NCI-H524 treated with DMSO at 0.1 percent for 48 hours (cell line): ENCODE measurements at regions not wholly inside any gene's neighbourhood (a gene's known extent, or its start where the extent isn't known, plus 50 kb on each side); places are given as distances from the start of the nearest gene placed in this dataset.
"Not testable (repeated sequence)": the region's sequence is repeated elsewhere in the genome, so short reads cannot be mapped to it uniquely, and the experiment has no call there.

Experiments used
- DNase-seq: peaks from one replicate; lab custom pipeline; 2025; lab: John Stamatoyannopoulos, UW

DNA sequence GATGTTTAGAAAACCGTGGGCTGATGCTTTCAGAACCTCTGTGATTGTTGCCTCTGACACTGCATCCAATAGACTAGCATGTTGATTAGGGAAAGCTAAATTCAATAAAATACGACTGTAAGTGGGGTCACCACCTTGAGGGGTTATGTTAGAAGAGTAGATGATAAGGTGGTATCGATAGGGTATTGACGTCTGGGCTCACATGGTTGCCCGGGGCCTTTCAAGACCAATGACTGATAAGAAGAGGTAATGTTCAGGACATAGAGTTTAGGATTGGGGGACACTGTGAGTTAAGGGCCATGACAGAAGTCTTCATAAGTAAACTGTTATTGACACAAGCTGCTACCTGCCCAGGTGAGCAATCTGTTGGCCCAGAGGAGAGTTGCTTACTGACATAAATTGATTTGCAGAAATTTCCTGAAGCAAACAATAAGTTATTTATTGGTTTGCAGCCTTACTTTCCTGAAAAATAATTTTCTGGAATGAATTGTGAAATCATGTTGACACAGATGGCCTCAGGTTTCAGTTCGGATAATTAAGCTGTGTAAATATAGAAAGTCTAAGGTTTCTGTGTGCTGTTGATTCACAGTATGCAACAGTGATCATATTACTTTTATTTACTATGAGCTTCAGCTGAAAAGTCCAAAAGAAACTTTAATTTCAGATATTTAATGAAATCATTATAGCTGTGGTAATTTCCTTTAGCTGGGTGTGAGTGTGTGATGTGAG, 289.9 kb upstream of the PRSS16 start:
- not testable (repeated sequence) for DNase-seq

GRCh38 chr6:26961236-26961635, 286.3 kb upstream of the PRSS16 start:
- not testable (repeated sequence) for DNase-seq

DNA sequence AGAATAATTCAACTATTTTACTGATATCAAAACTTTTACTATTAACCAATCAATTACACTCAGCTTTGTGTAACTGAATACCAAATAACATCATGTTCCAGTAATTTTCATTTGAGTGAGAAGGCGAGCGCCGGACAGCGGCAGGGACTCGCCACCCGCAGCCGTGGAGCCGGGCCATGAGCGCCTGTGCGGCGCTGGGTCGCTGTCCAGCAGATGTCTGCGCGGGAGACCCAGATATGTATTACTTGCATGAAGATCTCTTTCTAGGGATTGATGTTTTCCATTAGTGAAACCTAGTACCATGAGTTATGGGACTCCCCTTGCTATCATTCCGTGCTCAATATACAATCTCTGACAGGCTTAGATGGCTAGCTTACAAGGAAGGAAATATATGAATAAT, 245.1 kb upstream of the PRSS16 start:
- no peak for DNase-seq

DNA sequence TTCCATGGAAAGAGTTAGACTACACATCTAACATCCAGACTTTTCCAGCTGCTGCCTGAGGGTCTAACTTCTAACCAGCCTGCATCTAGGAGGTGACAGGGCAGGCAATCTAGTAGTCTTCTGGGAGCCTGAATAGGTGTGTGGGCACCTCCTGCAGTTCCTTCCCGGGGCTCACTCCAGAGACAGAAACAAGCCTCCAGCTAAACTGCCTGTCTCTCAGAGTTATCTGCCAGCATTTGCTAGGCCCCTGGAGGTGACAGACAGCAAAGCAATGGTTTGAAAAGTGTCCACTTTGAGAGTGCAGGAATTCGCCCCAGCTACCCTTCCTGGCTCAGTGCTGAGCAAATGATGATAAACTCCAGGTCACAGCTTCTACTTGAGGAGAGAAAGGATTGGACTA, 240.5 kb upstream of the PRSS16 start:
- no peak for DNase-seq

GRCh38 chr6:27008613-27009012, 238.9 kb upstream of the PRSS16 start:
- not testable (repeated sequence) for DNase-seq

DNA sequence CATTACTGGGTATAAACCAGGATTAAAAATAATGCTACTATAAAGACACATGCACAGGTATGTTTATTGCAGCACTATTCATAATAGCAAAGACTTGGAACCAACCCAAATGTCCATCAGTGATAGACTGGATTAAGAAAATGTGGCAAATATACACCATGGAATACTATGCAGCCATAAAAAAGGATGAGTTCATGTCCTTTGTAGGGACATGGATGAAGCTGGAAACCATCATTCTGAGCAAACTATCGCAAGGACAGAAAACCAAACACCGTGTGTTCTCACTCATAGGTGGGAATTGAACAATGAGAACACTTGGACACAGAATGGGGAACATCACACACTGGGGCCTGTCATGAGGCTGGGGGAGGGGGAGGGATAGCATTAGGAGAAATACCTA, 233.4 kb upstream of the PRSS16 start:
- not testable (repeated sequence) for DNase-seq

- no peak for DNase-seq
These were observed 230.8 kb upstream of the PRSS16 start for GRCh38 chr6:27016689-27017088.

- not testable (repeated sequence) for DNase-seq
These were observed 229.1 kb upstream of the PRSS16 start for GRCh38 chr6:27018401-27018800.

- peak; percentile 84 for DNase-seq
These were observed 227.6 kb upstream of the PRSS16 start for GRCh38 chr6:27019651-27020552.

- DNase-seq = no peak
These were observed 227.0 kb upstream of the PRSS16 start for GRCh38 chr6:27020553-27020880.

GRCh38 chr6:27023664-27024063, 223.8 kb upstream of the PRSS16 start:
- DNase-seq = no peak

GRCh38 chr6:27025351-27025750, 222.2 kb upstream of the PRSS16 start:
- no peak for DNase-seq

DNA sequence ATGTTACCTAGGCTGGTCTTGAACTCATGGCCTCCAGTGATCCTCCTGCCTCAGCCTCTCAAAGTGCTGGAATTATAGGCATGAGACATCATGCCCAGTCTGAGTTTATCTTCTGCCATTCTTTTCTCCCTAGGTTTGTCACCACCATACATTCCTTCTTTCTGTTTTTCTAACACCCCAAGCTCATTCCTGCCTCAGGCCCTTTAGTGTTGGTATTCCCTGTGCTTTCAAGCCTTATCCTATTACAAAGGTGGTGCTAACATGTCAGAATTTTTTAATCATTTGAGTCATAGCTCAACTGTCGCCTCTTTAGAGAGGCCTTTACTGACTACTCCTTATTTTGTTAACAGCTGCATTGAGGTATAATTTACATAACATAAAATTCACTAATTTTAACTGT, 221.1 kb upstream of the PRSS16 start:
- DNase-seq = no peak

- DNase-seq = no peak
These were observed 216.2 kb upstream of the PRSS16 start for GRCh38 chr6:27031302-27031701.

DNA sequence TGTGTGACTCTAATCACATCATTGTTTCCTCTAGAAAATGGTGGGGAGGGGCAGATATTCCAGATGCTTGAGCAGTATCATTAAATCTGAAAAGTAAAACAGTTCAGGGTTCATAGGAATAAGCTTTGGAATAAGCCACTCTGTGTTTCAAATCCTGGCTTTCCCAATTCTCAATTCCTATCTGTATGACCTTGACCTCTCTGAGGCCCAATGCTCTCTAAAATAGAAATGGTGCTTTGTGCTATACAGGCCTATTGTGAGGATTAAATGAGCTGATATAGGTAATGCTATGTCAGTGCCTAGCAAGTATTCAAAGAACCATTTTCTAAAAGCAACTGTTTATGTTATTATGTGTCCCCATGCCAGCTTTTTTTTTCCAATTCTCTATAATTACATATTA, 209.0 kb upstream of the PRSS16 start:
- DNase-seq = no peak

GRCh38 chr6:27040244-27041042, 207.1 kb upstream of the PRSS16 start:
- DNase-seq = no peak

- no peak for DNase-seq
These were observed 204.3 kb upstream of the PRSS16 start for GRCh38 chr6:27043244-27043643.

DNA sequence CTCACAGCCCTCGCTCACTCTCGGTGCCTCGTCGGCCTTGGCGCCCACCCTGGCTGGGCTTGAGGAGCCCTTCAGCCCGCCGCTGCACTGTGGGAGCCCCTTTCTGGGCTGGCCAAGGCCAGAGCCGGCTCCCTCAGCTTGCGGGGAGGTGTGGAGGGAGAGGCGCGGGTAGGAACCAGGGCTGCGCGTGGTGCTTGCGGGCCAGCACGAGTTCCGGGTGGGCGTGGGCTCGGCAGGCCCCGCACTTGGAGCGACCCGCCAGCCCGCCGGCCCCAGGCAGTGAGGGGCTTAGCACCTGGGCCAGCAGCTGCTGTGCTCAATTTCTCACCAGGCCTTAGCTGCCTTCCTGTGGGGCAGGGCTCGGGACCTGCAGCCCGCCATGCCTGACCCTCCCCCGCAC, 202.4 kb upstream of the PRSS16 start:
- not testable (repeated sequence) for DNase-seq

- not testable (repeated sequence) for DNase-seq
These were observed 199.8 kb upstream of the PRSS16 start for GRCh38 chr6:27047725-27048124.

GRCh38 chr6:27049863-27050781, 197.4 kb upstream of the PRSS16 start:
- DNase-seq = no peak

- DNase-seq = not testable (repeated sequence)
These were observed 195.3 kb upstream of the PRSS16 start for GRCh38 chr6:27052082-27052730.
